GM13976 (cell line): ENCODE measurements at regions not wholly inside any gene's neighbourhood (a gene's known extent, or its start where the extent isn't known, plus 50 kb on each side); places are given as distances from the start of the nearest gene placed in this dataset.
"Not testable (repeated sequence)": the region's sequence is repeated elsewhere in the genome, so short reads cannot be mapped to it uniquely, and the experiment has no call there.

Experiments used
- DNase-seq: peaks from one replicate; pipeline ENCODE4 v3.0.0; 2012; ENCODE audit warnings: low spot score
- CTCF ChIP-seq: IDR thresholded peaks from 2 replicates; pipeline ENCODE4 v1.5.1; 2012; ENCODE audit warnings: borderline replicate concordance, mild to moderate bottlenecking; ENCODE audit not compliant: insufficient read depth; ENCODE audit errors: extremely low read depth, missing control alignments, control extremely low read depth
- in situ Hi-C: fragments of 300-500 bp; cut with MboI; formaldehyde crosslinking; loops from one replicate; pipeline ENCODE4 v1.12.0; 2022; ENCODE audit warnings: low sequenced_read_pairs, mixed read lengths, inconsistent platforms; ENCODE audit not compliant: unreplicated experiment

DNA sequence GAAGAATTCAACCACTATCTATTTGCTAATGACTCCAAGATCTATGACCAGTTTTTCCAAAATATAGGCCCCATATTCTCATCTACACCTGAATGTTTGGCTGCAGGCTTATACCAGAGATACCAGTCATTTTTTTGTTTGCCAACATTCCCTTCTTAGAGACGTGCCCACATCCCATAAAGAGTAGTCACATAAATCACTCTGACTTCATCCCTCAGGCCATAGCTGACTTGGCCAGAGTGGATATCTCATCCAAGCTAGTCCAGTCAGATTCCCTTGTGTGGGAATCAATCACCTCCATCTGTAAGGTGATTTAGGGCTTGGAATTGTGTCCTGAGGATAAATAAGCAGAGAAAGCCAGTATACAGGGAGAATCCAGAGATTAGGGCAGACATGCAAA is 124.3 kb upstream of the SLC24A2 start:
- DNase-seq, result no peak
- TF ChIP-seq CTCF, result no peak
- in situ Hi-C loops, result no loop called here

GRCh38 chr9:19903076-19903475 is 114.2 kb upstream of the SLC24A2 start:
- in situ Hi-C loops, result no loop called here
- no peak for DNase-seq
- TF ChIP-seq CTCF, result no peak

DNA sequence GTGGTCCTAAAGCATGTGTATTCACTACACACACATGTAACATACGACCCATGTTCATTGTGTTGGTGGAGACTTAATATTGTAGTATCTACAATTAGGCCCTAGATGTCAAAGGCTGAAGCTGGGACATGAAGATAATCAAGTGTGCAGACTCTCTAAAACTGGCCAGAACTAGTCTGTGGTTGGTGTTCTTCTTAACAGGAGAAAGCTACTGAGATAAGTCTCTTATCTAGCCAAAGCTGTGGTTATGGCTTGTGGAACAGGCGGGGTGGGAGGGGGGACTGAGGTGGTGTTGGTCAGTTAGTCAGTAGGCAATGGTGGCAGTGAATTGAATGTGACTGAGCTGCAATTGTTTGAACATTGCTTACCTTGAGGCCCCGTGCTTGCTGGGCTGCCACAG is 112.7 kb upstream of the SLC24A2 start:
- no peak for TF ChIP-seq CTCF
- no peak for DNase-seq
- in situ Hi-C loops, result no loop called here

- DNase-seq, result no peak
- TF ChIP-seq CTCF, result no peak
- in situ Hi-C loops, result no loop called here
Measured at GRCh38 chr9:19896161-19896560, 107.3 kb upstream of the SLC24A2 start.

GRCh38 chr9:19895578-19895977 is 106.7 kb upstream of the SLC24A2 start:
- DNase-seq, in situ Hi-C loops: not testable (repeated sequence)

- in situ Hi-C loops, result no loop called here
- no peak for TF ChIP-seq CTCF
- DNase-seq, result no peak
Measured at GRCh38 chr9:19895006-19895405, 106.2 kb upstream of the SLC24A2 start.

- DNase-seq, result no peak
- in situ Hi-C loops, result no loop called here
- no peak for TF ChIP-seq CTCF
Measured at GRCh38 chr9:19885608-19886007, 96.8 kb upstream of the SLC24A2 start.
